BE2C (cell line): ENCODE measurements at regions not wholly inside any gene's neighbourhood (a gene's known extent, or its start where the extent isn't known, plus 50 kb on each side); places are given as distances from the start of the nearest gene placed in this dataset.

Experiments used
- DNase-seq: peaks from one replicate; pipeline ENCODE4 v3.0.0-alpha.2; 2020
- H3K27me3 ChIP-seq: fragments of 250-450 bp; sonication (Bioruptor Pico); 2 replicates; pipeline ENCODE4 v1.5.1; 2020; ENCODE audit warnings: mild to moderate bottlenecking
- H3K36me3 ChIP-seq: fragments of 250-450 bp; sonication (Bioruptor Pico); 2 replicates; pipeline ENCODE4 v1.5.1; 2020; ENCODE audit warnings: mild to moderate bottlenecking
- H3K4me1 ChIP-seq: fragments of 250-450 bp; sonication (Bioruptor Pico); 2 replicates; pipeline ENCODE4 v1.5.1; 2020
- H3K4me3 ChIP-seq: 2 replicates; pipeline ENCODE4 v1.5.1; 2011; ENCODE audit warnings: low read depth, low read length
- H3K9me3 ChIP-seq: fragments of 250-450 bp; sonication (Bioruptor Pico); 2 replicates; pipeline ENCODE4 v1.5.1; 2020
- CTCF ChIP-seq: IDR thresholded peaks from 2 replicates; pipeline ENCODE4 v1.5.1; 2012; ENCODE audit warnings: mild to moderate bottlenecking, low read depth, low read length

- Histone ChIP-seq H3K9me3 (no peaks in the 10 kb centered on the region), H3K27me3 (no peaks in the 10 kb centered on the region), H3K4me3 (no peak overlapping the region), H3K36me3 (no peaks in the 10 kb centered on the region), H3K4me1 (no peaks in the 10 kb centered on the region)
- DNase-seq: no peak
- TF ChIP-seq CTCF: no peak
Observed at GRCh38 chr13:99737481-99738245, 233.9 kb downstream of the ZIC5 start.

- H3K9me3 ChIP-seq: no peaks in the 10 kb centered on the region
- no peaks in the 10 kb centered on the region for H3K27me3 ChIP-seq
- no peak for TF ChIP-seq CTCF
- no peak for DNase-seq
- H3K36me3 ChIP-seq: no peaks in the 10 kb centered on the region
- no peak overlapping the region for H3K4me3 ChIP-seq
- H3K4me1 ChIP-seq: no peaks in the 10 kb centered on the region
Observed at GRCh38 chr13:99736541-99736940, 235.0 kb downstream of the ZIC5 start.

GRCh38 chr13:99734013-99734693, 232.9 kb downstream of the TM9SF2 start:
- no peaks in the 10 kb centered on the region for H3K4me1 ChIP-seq
- no peaks in the 10 kb centered on the region for H3K27me3 ChIP-seq
- no peaks in the 10 kb centered on the region for H3K36me3 ChIP-seq
- no peaks in the 10 kb centered on the region for H3K9me3 ChIP-seq
- no peak overlapping the region for H3K4me3 ChIP-seq
- no peak for DNase-seq
- no peak for TF ChIP-seq CTCF

GRCh38 chr13:99733346-99733745, 232.1 kb downstream of the TM9SF2 start:
- Histone ChIP-seq H3K4me1 (no peaks in the 10 kb centered on the region), H3K9me3 (no peaks in the 10 kb centered on the region), H3K27me3 (no peaks in the 10 kb centered on the region), H3K4me3 (no peak overlapping the region), H3K36me3 (no peaks in the 10 kb centered on the region)
- no peak for DNase-seq
- TF ChIP-seq CTCF: no peak

- H3K9me3 ChIP-seq: no peaks in the 10 kb centered on the region
- H3K27me3 ChIP-seq: no peaks in the 10 kb centered on the region
- no peaks in the 10 kb centered on the region for H3K4me1 ChIP-seq
- H3K36me3 ChIP-seq: no peaks in the 10 kb centered on the region
- H3K4me3 ChIP-seq: no peak overlapping the region
- no peak for DNase-seq
- TF ChIP-seq CTCF: no peak
Observed at GRCh38 chr13:99731747-99732146, 230.5 kb downstream of the TM9SF2 start.

GRCh38 chr13:99730403-99730802, 229.1 kb downstream of the TM9SF2 start:
- no peaks in the 10 kb centered on the region for H3K9me3 ChIP-seq
- TF ChIP-seq CTCF: no peak
- no peak for DNase-seq
- H3K4me3 ChIP-seq: no peak overlapping the region
- H3K4me1 ChIP-seq: no peaks in the 10 kb centered on the region
- H3K27me3 ChIP-seq: no peaks in the 10 kb centered on the region
- H3K36me3 ChIP-seq: no peaks in the 10 kb centered on the region
